ENCODE measurements at regions not wholly inside any gene's neighbourhood (a gene's known extent, or its start where the extent isn't known, plus 50 kb on each side); places are given as distances from the start of the nearest gene placed in this dataset.

GRCh38 chr18:34159691-34160185 lies 65.0 kb downstream of the NOL4 start:
- Histone ChIP-seq H3K9me3 (no peaks in the 10 kb centered on the region), H3K27me3 (peaks cover 24 to 36% of the 10 kb centered on the region in 2 donors), H3K27ac (no peak overlapping the region), H3K36me3 (no peaks in the 10 kb centered on the region), H3K4me1 (no peaks in the 10 kb centered on the region), H3K4me3 (no peak overlapping the region)
- DNase-seq (no peak), ATAC-seq (no peak)
- TF ChIP-seq, protein P1, sequence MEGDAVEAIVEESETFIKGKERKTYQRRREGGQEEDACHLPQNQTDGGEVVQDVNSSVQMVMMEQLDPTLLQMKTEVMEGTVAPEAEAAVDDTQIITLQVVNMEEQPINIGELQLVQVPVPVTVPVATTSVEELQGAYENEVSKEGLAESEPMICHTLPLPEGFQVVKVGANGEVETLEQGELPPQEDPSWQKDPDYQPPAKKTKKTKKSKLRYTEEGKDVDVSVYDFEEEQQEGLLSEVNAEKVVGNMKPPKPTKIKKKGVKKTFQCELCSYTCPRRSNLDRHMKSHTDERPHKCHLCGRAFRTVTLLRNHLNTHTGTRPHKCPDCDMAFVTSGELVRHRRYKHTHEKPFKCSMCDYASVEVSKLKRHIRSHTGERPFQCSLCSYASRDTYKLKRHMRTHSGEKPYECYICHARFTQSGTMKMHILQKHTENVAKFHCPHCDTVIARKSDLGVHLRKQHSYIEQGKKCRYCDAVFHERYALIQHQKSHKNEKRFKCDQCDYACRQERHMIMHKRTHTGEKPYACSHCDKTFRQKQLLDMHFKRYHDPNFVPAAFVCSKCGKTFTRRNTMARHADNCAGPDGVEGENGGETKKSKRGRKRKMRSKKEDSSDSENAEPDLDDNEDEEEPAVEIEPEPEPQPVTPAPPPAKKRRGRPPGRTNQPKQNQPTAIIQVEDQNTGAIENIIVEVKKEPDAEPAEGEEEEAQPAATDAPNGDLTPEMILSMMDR (IDR thresholded peaks at IDR 0.05), result no peak
- intact Hi-C loops (cut with DNase I), result no loop called here

- Histone ChIP-seq H3K27ac (no peak overlapping the region), H3K36me3 (no peaks in the 10 kb centered on the region), H3K9me3 (no peaks in the 10 kb centered on the region), H3K4me3 (no peak overlapping the region), H3K27me3 (peaks cover 24 to 36% of the 10 kb centered on the region in 2 donors), H3K4me1 (no peaks in the 10 kb centered on the region)
- DNase-seq (peak; percentile 31 to 72 (median 58)), ATAC-seq (no peak)
- TF ChIP-seq, protein P1 (IDR thresholded peaks at IDR 0.05), result no peak
- intact Hi-C loops (cut with DNase I), result no loop called here
These were observed 65.6 kb downstream of the NOL4 start for GRCh38 chr18:34158881-34159690.

- H3K9me3 ChIP-seq, result no peaks in the 10 kb centered on the region
- intact Hi-C loops (cut with DNase I), result no loop called here
- H3K4me1 ChIP-seq, result no peaks in the 10 kb centered on the region
- H3K36me3 ChIP-seq, result no peaks in the 10 kb centered on the region
- H3K27me3 ChIP-seq, result peaks cover 10 to 11% of the 10 kb centered on the region in 2 donors
- no peak for ATAC-seq
- TF ChIP-seq, protein P1 (IDR thresholded peaks at IDR 0.05), result no peak
- no peak overlapping the region for H3K4me3 ChIP-seq
- no peak overlapping the region for H3K27ac ChIP-seq
- DNase-seq, result no peak
These were observed 71.0 kb downstream of the NOL4 start for GRCh38 chr18:34153711-34154110.

- H3K4me1 ChIP-seq, result no peaks in the 10 kb centered on the region
- no peaks in the 10 kb centered on the region for H3K9me3 ChIP-seq
- no peaks in the 10 kb centered on the region for H3K27me3 ChIP-seq
- no peak overlapping the region for H3K4me3 ChIP-seq
- intact Hi-C loops (cut with DNase I), result no loop called here
- H3K36me3 ChIP-seq, result no peaks in the 10 kb centered on the region
- TF ChIP-seq, protein P1 (IDR thresholded peaks at IDR 0.05), result no peak
- no peak overlapping the region for H3K27ac ChIP-seq
- no peak for ATAC-seq
- no peak for DNase-seq
These were observed 93.7 kb downstream of the NOL4 start for GRCh38 chr18:34131006-34131405.

DNA sequence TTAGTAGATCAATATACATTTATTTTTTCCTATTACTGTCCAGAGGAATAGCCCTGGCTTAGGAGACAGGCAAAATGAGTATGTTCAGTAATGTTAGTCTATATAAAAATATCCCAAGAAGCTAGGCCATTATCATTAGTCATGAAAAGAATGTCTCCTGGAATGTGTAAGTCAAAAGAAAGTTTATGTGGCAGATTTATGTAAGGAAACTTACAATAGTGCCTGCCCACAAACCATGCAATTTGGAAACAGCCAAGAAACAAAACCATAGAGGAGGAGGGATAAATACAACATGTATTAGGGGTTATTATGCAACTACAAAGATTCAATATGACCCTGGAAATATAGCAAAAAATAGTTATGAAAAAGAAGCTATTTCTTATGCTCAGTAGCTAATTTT lies 96.3 kb downstream of the NOL4 start:
- H3K27me3 ChIP-seq, result no peaks in the 10 kb centered on the region
- H3K9me3 ChIP-seq, result no peaks in the 10 kb centered on the region
- no peak for DNase-seq
- no peak overlapping the region for H3K4me3 ChIP-seq
- no peaks in the 10 kb centered on the region for H3K4me1 ChIP-seq
- H3K36me3 ChIP-seq, result no peaks in the 10 kb centered on the region
- TF ChIP-seq, protein P1 (IDR thresholded peaks at IDR 0.05), result no peak
- intact Hi-C loops (cut with DNase I), result no loop called here
- H3K27ac ChIP-seq, result no peak overlapping the region
- ATAC-seq, result no peak

Measured in left lung (tissue), 4 donors.